Large intestine (tissue), 3 donors: ENCODE measurements at regions not wholly inside any gene's neighbourhood (a gene's known extent, or its start where the extent isn't known, plus 50 kb on each side); places are given as distances from the start of the nearest gene placed in this dataset.

Experiments used
- DNase-seq, 2 donors: peaks; one replicate each; pipeline versions ENCODE4 v3.0.0 to v3.0.0-alpha.2; 2013
- H3K27ac ChIP-seq: one replicate; pipeline ENCODE4 v1.5.1; 2013; ENCODE audit warnings: low read length
- H3K27me3 ChIP-seq: 2 replicates; pipeline ENCODE4 v1.6.1; 2013; ENCODE audit warnings: low read length; ENCODE audit not compliant: control insufficient read depth, insufficient read depth
- H3K36me3 ChIP-seq: 2 replicates; pipeline ENCODE4 v1.6.1; 2013; ENCODE audit warnings: low read length; ENCODE audit not compliant: control insufficient read depth, insufficient read depth
- H3K4me1 ChIP-seq: one replicate; pipeline ENCODE4 v1.6.1; 2013; ENCODE audit warnings: low read length; ENCODE audit not compliant: control insufficient read depth, insufficient read depth
- H3K4me3 ChIP-seq: one replicate; pipeline ENCODE4 v1.5.1; 2013; ENCODE audit warnings: low read length
- H3K9me3 ChIP-seq: one replicate; pipeline ENCODE4 v1.6.1; 2013; ENCODE audit warnings: mild to moderate bottlenecking, low read depth, low read length, moderate library complexity; ENCODE audit not compliant: control insufficient read depth
- WGBS: methylation state at CpG from one replicate; pipeline ENCODE4 v1.1.5; 2013; ENCODE audit warnings: low lambda C conversion rate; ENCODE audit not compliant: insufficient coverage; 5-methylcytosine and 5-hydroxymethylcytosine counted together

- DNase-seq: no peak
- no peak overlapping the region for H3K4me3 ChIP-seq
- H3K27ac ChIP-seq: no peak overlapping the region
- WGBS: 83% methylated on average over 1 of the region's 6 CpGs
- H3K4me1 ChIP-seq: no peaks in the 10 kb centered on the region
- no peaks in the 10 kb centered on the region for H3K36me3 ChIP-seq
- H3K9me3 ChIP-seq: no peaks in the 10 kb centered on the region
- no peaks in the 10 kb centered on the region for H3K27me3 ChIP-seq
Measured at GRCh38 chr12:113659015-113659414, 187.3 kb upstream of the LHX5 start.

- Histone ChIP-seq H3K4me3 (no peak overlapping the region), H3K27ac (no peak overlapping the region), H3K36me3 (no peaks in the 10 kb centered on the region), H3K9me3 (no peaks in the 10 kb centered on the region), H3K4me1 (no peaks in the 10 kb centered on the region), H3K27me3 (no peaks in the 10 kb centered on the region)
- WGBS: no CpG with 5 or more reads among the region's 1 CpG
- DNase-seq: no peak
Measured at GRCh38 chr12:113658006-113658655, 186.5 kb upstream of the LHX5 start.

- Histone ChIP-seq H3K27ac (no peak overlapping the region), H3K4me1 (no peaks in the 10 kb centered on the region), H3K27me3 (peaks cover 3% of the 10 kb centered on the region), H3K36me3 (no peaks in the 10 kb centered on the region), H3K4me3 (no peak overlapping the region), H3K9me3 (no peaks in the 10 kb centered on the region)
- WGBS: no CpG with 5 or more reads among the region's 4 CpGs
- no peak for DNase-seq
Measured at GRCh38 chr12:113655919-113656318, 184.2 kb upstream of the LHX5 start.

- H3K4me1 ChIP-seq: no peaks in the 10 kb centered on the region
- WGBS: no CpG with 5 or more reads among the region's 3 CpGs
- no peaks in the 10 kb centered on the region for H3K36me3 ChIP-seq
- H3K27me3 ChIP-seq: peaks cover 3% of the 10 kb centered on the region
- H3K4me3 ChIP-seq: no peak overlapping the region
- no peak overlapping the region for H3K27ac ChIP-seq
- DNase-seq: no peak
- H3K9me3 ChIP-seq: no peaks in the 10 kb centered on the region
Measured at GRCh38 chr12:113655479-113655878, 183.8 kb upstream of the LHX5 start.

GRCh38 chr12:113651662-113652061 lies 180.0 kb upstream of the LHX5 start:
- H3K27me3 ChIP-seq: peaks cover 14% of the 10 kb centered on the region
- no peak overlapping the region for H3K27ac ChIP-seq
- no peaks in the 10 kb centered on the region for H3K9me3 ChIP-seq
- H3K4me1 ChIP-seq: no peaks in the 10 kb centered on the region
- H3K36me3 ChIP-seq: no peaks in the 10 kb centered on the region
- DNase-seq: no peak
- H3K4me3 ChIP-seq: no peak overlapping the region
- WGBS: no CpG with 5 or more reads among the region's 3 CpGs

- DNase-seq: no peak
- WGBS: 100% methylated on average over 1 of the region's 6 CpGs
- peaks cover 14% of the 10 kb centered on the region for H3K27me3 ChIP-seq
- H3K9me3 ChIP-seq: no peaks in the 10 kb centered on the region
- no peaks in the 10 kb centered on the region for H3K4me1 ChIP-seq
- no peak overlapping the region for H3K4me3 ChIP-seq
- no peaks in the 10 kb centered on the region for H3K36me3 ChIP-seq
- no peak overlapping the region for H3K27ac ChIP-seq
Measured at GRCh38 chr12:113650476-113650875, 178.8 kb upstream of the LHX5 start.

- Histone ChIP-seq H3K36me3 (no peaks in the 10 kb centered on the region), H3K4me3 (no peak overlapping the region), H3K4me1 (no peaks in the 10 kb centered on the region), H3K9me3 (no peaks in the 10 kb centered on the region), H3K27me3 (peaks cover 18% of the 10 kb centered on the region), H3K27ac (no peak overlapping the region)
- no peak for DNase-seq
- 40% methylated on average over 2 of the region's 20 CpGs for WGBS
Measured at GRCh38 chr12:113649256-113649830, 177.7 kb upstream of the LHX5 start.

GRCh38 chr12:113647048-113647447 lies 175.4 kb upstream of the LHX5 start:
- Histone ChIP-seq H3K4me1 (no peaks in the 10 kb centered on the region), H3K36me3 (no peaks in the 10 kb centered on the region), H3K9me3 (no peaks in the 10 kb centered on the region), H3K27me3 (peaks cover 23% of the 10 kb centered on the region), H3K27ac (no peak overlapping the region), H3K4me3 (no peak overlapping the region)
- WGBS: no CpG with 5 or more reads among the region's 4 CpGs
- DNase-seq: no peak

GRCh38 chr12:113645603-113646002 lies 173.9 kb upstream of the LHX5 start:
- Histone ChIP-seq H3K4me1 (no peaks in the 10 kb centered on the region), H3K27me3 (peaks cover 28% of the 10 kb centered on the region)

GRCh38 chr12:113645183-113645582 lies 173.5 kb upstream of the LHX5 start:
- Histone ChIP-seq H3K27me3 (peaks cover 30% of the 10 kb centered on the region), H3K4me3 (no peak overlapping the region), H3K4me1 (no peaks in the 10 kb centered on the region), H3K9me3 (no peaks in the 10 kb centered on the region), H3K36me3 (no peaks in the 10 kb centered on the region), H3K27ac (no peak overlapping the region)
- no peak for DNase-seq
- WGBS: no CpG with 5 or more reads among the region's 2 CpGs

More at GRCh38 chr12:113645603-113646002, 173.9 kb upstream of the LHX5 start:
- Histone ChIP-seq H3K9me3 (no peaks in the 10 kb centered on the region), H3K27ac (no peak overlapping the region), H3K4me3 (no peak overlapping the region), H3K36me3 (no peaks in the 10 kb centered on the region)
- DNase-seq: no peak
- no CpG with 5 or more reads among the region's 14 CpGs for WGBS
